ENCODE measurements at regions not wholly inside any gene's neighbourhood (a gene's known extent, or its start where the extent isn't known, plus 50 kb on each side); places are given as distances from the start of the nearest gene placed in this dataset.

- Histone ChIP-seq H3K9me3 (no peaks in the 10 kb centered on the region), H3K4me3 (ENCODE audit: low read depth, low read length) (no peak overlapping the region), H3K27me3 (no peaks in the 10 kb centered on the region), H3K36me3 (no peaks in the 10 kb centered on the region), H3K4me1 (no peaks in the 10 kb centered on the region)
- no peak for TF ChIP-seq CTCF (IDR thresholded peaks at IDR 0.05; ENCODE audit: low read depth, low read length)
- DNase-seq: no peak
These were observed 331.4 kb upstream of the USP24 start for GRCh38 chr1:55546553-55546952.

- DNase-seq: no peak
- Histone ChIP-seq H3K4me3 (ENCODE audit: low read depth, low read length) (no peak overlapping the region), H3K36me3 (no peaks in the 10 kb centered on the region), H3K4me1 (no peaks in the 10 kb centered on the region), H3K27me3 (no peaks in the 10 kb centered on the region), H3K9me3 (no peaks in the 10 kb centered on the region)
- TF ChIP-seq CTCF (IDR thresholded peaks at IDR 0.05; ENCODE audit: low read depth, low read length): no peak
These were observed 329.7 kb upstream of the USP24 start for GRCh38 chr1:55544826-55545225.

- DNase-seq: no peak
- H3K27me3 ChIP-seq: no peaks in the 10 kb centered on the region
- H3K36me3 ChIP-seq: no peaks in the 10 kb centered on the region
- H3K9me3 ChIP-seq: no peaks in the 10 kb centered on the region
- H3K4me1 ChIP-seq: no peaks in the 10 kb centered on the region
- TF ChIP-seq CTCF (IDR thresholded peaks at IDR 0.05; ENCODE audit: low read depth, low read length): no peak
- H3K4me3 ChIP-seq (ENCODE audit: low read depth, low read length): no peak overlapping the region
These were observed 327.8 kb upstream of the USP24 start for GRCh38 chr1:55542901-55543504.

- H3K4me1 ChIP-seq: no peaks in the 10 kb centered on the region
- H3K27me3 ChIP-seq: no peaks in the 10 kb centered on the region
- DNase-seq: no peak
- H3K9me3 ChIP-seq: no peaks in the 10 kb centered on the region
- TF ChIP-seq CTCF (IDR thresholded peaks at IDR 0.05; ENCODE audit: low read depth, low read length): no peak
- H3K4me3 ChIP-seq (ENCODE audit: low read depth, low read length): no peak overlapping the region
- H3K36me3 ChIP-seq: no peaks in the 10 kb centered on the region
These were observed 326.1 kb upstream of the USP24 start for GRCh38 chr1:55541296-55541695.

GRCh38 chr1:55539652-55540512, 324.7 kb upstream of the USP24 start:
- H3K27me3 ChIP-seq: no peaks in the 10 kb centered on the region
- TF ChIP-seq CTCF (IDR thresholded peaks at IDR 0.05; ENCODE audit: low read depth, low read length): no peak
- no peaks in the 10 kb centered on the region for H3K36me3 ChIP-seq
- no peaks in the 10 kb centered on the region for H3K4me1 ChIP-seq
- no peak overlapping the region for H3K4me3 ChIP-seq (ENCODE audit: low read depth, low read length)
- no peak for DNase-seq
- no peaks in the 10 kb centered on the region for H3K9me3 ChIP-seq

- H3K9me3 ChIP-seq: no peaks in the 10 kb centered on the region
- no peaks in the 10 kb centered on the region for H3K36me3 ChIP-seq
- no peak for TF ChIP-seq CTCF (IDR thresholded peaks at IDR 0.05; ENCODE audit: low read depth, low read length)
- no peaks in the 10 kb centered on the region for H3K27me3 ChIP-seq
- H3K4me3 ChIP-seq (ENCODE audit: low read depth, low read length): no peak overlapping the region
- H3K4me1 ChIP-seq: no peaks in the 10 kb centered on the region
- no peak for DNase-seq
These were observed 323.3 kb upstream of the USP24 start for GRCh38 chr1:55538428-55538827.
